IMR-90 (cell line): ENCODE measurements at regions not wholly inside any gene's neighbourhood (a gene's known extent, or its start where the extent isn't known, plus 50 kb on each side); places are given as distances from the start of the nearest gene placed in this dataset.

Experiments
- ATAC-seq: fragments of 200-7000 bp; cut with Tn5 transposase; 2 replicates; pipeline ENCODE4 v1.9.1; 2020; ENCODE audit warnings: low read depth, mild to moderate bottlenecking, moderate library complexity
- BruUV-seq: library from RNA; stranded (reverse); fragments of 400-500 nt; replicated peaks from 2 replicates; lab custom pipeline; 2021; lab: Mats Ljungman, UMichigan
- CTCF ChIA-PET: fragments of 300-600 bp; formaldehyde crosslinking; extraction: SDS; loops from one replicate; lab custom pipeline; 2021; ENCODE audit warnings: antibody characterized with exemption; lab: Yijun Ruan, JAX
- POLR2A ChIA-PET: fragments of 300-600 bp; sonication (Branson Sonifier 250); formaldehyde crosslinking; loops from one replicate; lab custom pipeline; 2022; ENCODE audit warnings: antibody characterized with exemption; ENCODE audit not compliant: unreplicated experiment; lab: Charles Lee
- DNase-seq: peaks from one replicate; pipeline ENCODE4 v3.0.0; 2013
- H2AFZ ChIP-seq: replicated peaks from 2 replicates; pipeline ENCODE3; 2013; ENCODE audit warnings: low read length, mild to moderate bottlenecking; ENCODE audit not compliant: poor library complexity
- H2AK5ac ChIP-seq: 2 replicates; pipeline ENCODE4 v1.6.1; 2013; ENCODE audit warnings: low read depth, low read length, inconsistent platforms
- H2AK9ac ChIP-seq: replicated peaks from 2 replicates; pipeline ENCODE3; 2013; ENCODE audit warnings: mild to moderate bottlenecking, low read depth, low read length, moderate library complexity; ENCODE audit not compliant: poor library complexity
- H2BK120ac ChIP-seq: 2 replicates; pipeline ENCODE4 v1.6.1; 2013; ENCODE audit warnings: low read depth, low read length, inconsistent platforms
- H2BK15ac ChIP-seq: 3 replicates; pipeline ENCODE4 v1.6.1; 2013; ENCODE audit warnings: low read depth, low read length, inconsistent platforms
- H2BK20ac ChIP-seq: 2 replicates; pipeline ENCODE4 v1.6.1; 2013; ENCODE audit warnings: low read depth, mild to moderate bottlenecking, inconsistent platforms, low read length, moderate library complexity
- H2BK5ac ChIP-seq: 2 replicates; pipeline ENCODE4 v1.6.1; 2013; ENCODE audit warnings: mild to moderate bottlenecking, low read depth, low read length, inconsistent platforms; ENCODE audit not compliant: poor library complexity, severe bottlenecking
- H3K14ac ChIP-seq: replicated peaks from 2 replicates; pipeline ENCODE4 v1.6.1; 2013; ENCODE audit warnings: low read depth, low read length, inconsistent platforms
- H3K18ac ChIP-seq: 2 replicates; pipeline ENCODE4 v1.6.1; 2013; ENCODE audit warnings: low read depth, low read length, control low read depth
- H3K23ac ChIP-seq: 2 replicates; pipeline ENCODE4 v1.6.1; 2013; ENCODE audit warnings: low read depth, low read length, inconsistent platforms
- H3K27ac ChIP-seq: 2 replicates; pipeline ENCODE4 v1.5.1; 2013; ENCODE audit warnings: mild to moderate bottlenecking, control low read depth, low read length; ENCODE audit not compliant: insufficient read depth
- H3K27me3 ChIP-seq: 2 replicates; pipeline ENCODE4 v1.6.1; 2013; ENCODE audit warnings: low read length; ENCODE audit not compliant: control insufficient read depth, insufficient read depth
- H3K36me3 ChIP-seq: 2 replicates; pipeline ENCODE4 v1.6.1; 2013; ENCODE audit warnings: low read length, mixed read lengths; ENCODE audit not compliant: control insufficient read depth, insufficient read depth
- H3K4ac ChIP-seq: 2 replicates; pipeline ENCODE4 v1.6.1; 2013; ENCODE audit warnings: low read depth, low read length, inconsistent platforms
- H3K4me1 ChIP-seq: 2 replicates; pipeline ENCODE4 v1.6.1; 2013; ENCODE audit warnings: low read length, mixed read lengths; ENCODE audit not compliant: control insufficient read depth, insufficient read depth
- H3K4me2 ChIP-seq: 2 replicates; pipeline ENCODE4 v1.6.1; 2013; ENCODE audit warnings: low read depth, mild to moderate bottlenecking, control low read depth, low read length, moderate library complexity
- H3K4me3 ChIP-seq: 2 replicates; pipeline ENCODE4 v1.5.1; 2013; ENCODE audit warnings: low read depth, mild to moderate bottlenecking, control low read depth, low read length, moderate library complexity; ENCODE audit not compliant: insufficient read depth
- H3K56ac ChIP-seq: 2 replicates; pipeline ENCODE4 v1.6.1; 2013; ENCODE audit warnings: low read length, inconsistent platforms; ENCODE audit not compliant: insufficient read depth; ENCODE audit errors: extremely low read depth
- H3K79me1 ChIP-seq, 2 experiments: 2 replicates each; pipeline ENCODE4 v1.6.1; 2013; ENCODE audit warnings: low read length in 2 of 2, inconsistent platforms in 1 of 2, low read depth in 1 of 2
- H3K9ac ChIP-seq: 2 replicates; pipeline ENCODE4 v1.6.1; 2013; ENCODE audit warnings: low read depth, low read length, control low read depth
- H3K9me1 ChIP-seq: 2 replicates; pipeline ENCODE4 v1.6.1; 2013; ENCODE audit warnings: low read length, inconsistent platforms; ENCODE audit not compliant: insufficient read depth
- H3K9me3 ChIP-seq: 2 replicates; pipeline ENCODE4 v1.6.1; 2013; ENCODE audit warnings: low read length; ENCODE audit not compliant: control insufficient read depth, insufficient read depth
- H4K20me1 ChIP-seq: 2 replicates; pipeline ENCODE4 v1.6.1; 2013; ENCODE audit warnings: low read length, inconsistent platforms; ENCODE audit not compliant: insufficient read depth
- H4K5ac ChIP-seq: 2 replicates; pipeline ENCODE4 v1.6.1; 2013; ENCODE audit warnings: mild to moderate bottlenecking, low read depth, low read length, control low read depth
- H4K8ac ChIP-seq, 2 experiments: 2 replicates each; pipeline ENCODE4 v1.6.1; 2013; ENCODE audit warnings: low read depth in 2 of 2, low read length in 2 of 2, control low read depth in 1 of 2, inconsistent platforms in 1 of 2
- H4K91ac ChIP-seq: 2 replicates; pipeline ENCODE4 v1.6.1; 2013; ENCODE audit warnings: low read depth, low read length, inconsistent platforms; ENCODE audit not compliant: insufficient read depth
- BHLHE40 ChIP-seq: fragments of 150-350 bp; IDR thresholded peaks from 2 replicates; pipeline ENCODE4 v1.6.1; 2016; ENCODE audit warnings: mild to moderate bottlenecking, low read depth, low read length
- CEBPB ChIP-seq: IDR thresholded peaks from 2 replicates; pipeline ENCODE4 v1.6.1; 2012; ENCODE audit warnings: low read depth, low read length, improper control_type of control experiment
- CHD1 ChIP-seq: IDR thresholded peaks from 2 replicates; pipeline ENCODE4 v1.6.1; 2012; ENCODE audit warnings: low read depth, low read length, improper control_type of control experiment
- CTCF ChIP-seq: conservative IDR thresholded peaks from 2 replicates; pipeline ENCODE4 v1.5.1; 2012; ENCODE audit warnings: mild to moderate bottlenecking, low read depth, low read length, improper control_type of control experiment
- ELK1 ChIP-seq: fragments of 150-350 bp; IDR thresholded peaks from 2 replicates; pipeline ENCODE4 v1.6.1; 2016; ENCODE audit warnings: low read depth, mild to moderate bottlenecking, low read length, moderate library complexity, borderline replicate concordance
- FOS ChIP-seq: fragments of 150-350 bp; IDR thresholded peaks from 2 replicates; pipeline ENCODE4 v1.6.1; 2016; ENCODE audit warnings: low read depth, low read length
- MAFK ChIP-seq: IDR thresholded peaks from 2 replicates; pipeline ENCODE4 v1.6.1; 2012; ENCODE audit warnings: low read depth, low read length, improper control_type of control experiment
- MAZ ChIP-seq: IDR thresholded peaks from 2 replicates; pipeline ENCODE4 v1.6.1; 2012; ENCODE audit warnings: low read depth, mild to moderate bottlenecking, low read length, improper control_type of control experiment, moderate library complexity, borderline replicate concordance
- MXI1 ChIP-seq: IDR thresholded peaks from 2 replicates; pipeline ENCODE4 v1.6.1; 2012; ENCODE audit warnings: low read depth, mild to moderate bottlenecking, low read length, moderate library complexity, borderline replicate concordance
- NFE2L2 ChIP-seq: fragments of 150-350 bp; IDR thresholded peaks from 2 replicates; pipeline ENCODE4 v1.6.1; 2016; ENCODE audit warnings: low read depth, mild to moderate bottlenecking, low read length
- POLR2A ChIP-seq: IDR thresholded peaks from 2 replicates; pipeline ENCODE4 v1.6.1; 2012; ENCODE audit warnings: mild to moderate bottlenecking, low read depth, low read length
- RAD21 ChIP-seq: IDR thresholded peaks from 2 replicates; pipeline ENCODE4 v1.6.1; 2012; ENCODE audit warnings: low read length, improper control_type of control experiment
- RCOR1 ChIP-seq: IDR thresholded peaks from 2 replicates; pipeline ENCODE4 v1.6.1; 2012; ENCODE audit warnings: mild to moderate bottlenecking, low read length, improper control_type of control experiment; ENCODE audit not compliant: insufficient replicate concordance
- RFX5 ChIP-seq: IDR thresholded peaks from 2 replicates; pipeline ENCODE4 v1.8.0; 2012; ENCODE audit warnings: low read depth, mild to moderate bottlenecking, low read length, moderate library complexity
- SMC3 ChIP-seq: fragments of 150-350 bp; IDR thresholded peaks from 2 replicates; pipeline ENCODE4 v1.6.1; 2016; ENCODE audit warnings: low read depth, mild to moderate bottlenecking, antibody characterized with exemption, low read length, moderate library complexity
- USF2 ChIP-seq: fragments of 150-350 bp; IDR thresholded peaks from 2 replicates; pipeline ENCODE4 v1.6.1; 2017; ENCODE audit warnings: mild to moderate bottlenecking, antibody characterized with exemption, low read length, low read depth
- WGBS, 2 experiments: methylation state at CpG; one replicate each; pipeline versions ENCODE4 v1.1.5 to v1.1.7; 2013; ENCODE audit warnings: missing lambda C conversion rate in 2 of 2; ENCODE audit not compliant: insufficient read length in 1 of 2; ENCODE audit errors: extremely low coverage in 2 of 2; 5-methylcytosine and 5-hydroxymethylcytosine counted together
- dilution Hi-C: fragments of 300-500 bp; cut with HindIII; formaldehyde crosslinking; loops from one replicate; pipeline ENCODE4 v1.14.3; 2018; ENCODE audit warnings: low sequenced_read_pairs; ENCODE audit not compliant: unreplicated experiment
- in situ Hi-C: fragments of 300-500 bp; cut with MboI; formaldehyde crosslinking; loops from 3 replicates; pipeline ENCODE4 v1.14.3; 2019; ENCODE audit warnings: low sequenced_read_pairs, inconsistent platforms, mixed read lengths
- intact Hi-C: fragments of 100-400 bp; cut with micrococcal nuclease; formaldehyde crosslinking; loops from 2 replicates; pipeline ENCODE4 v1.10.0; 2022

GRCh38 chr1:38446936-38447335 is 400.3 kb upstream of the POU3F1 start:
- POLR2A ChIA-PET = no interaction called here
- intact Hi-C loops (no loop called here), dilution Hi-C loops (no loop called here), in situ Hi-C loops (no loop called here)
- Histone ChIP-seq H3K4me3 (no peak overlapping the region), H3K9me1 (no peaks in the 10 kb centered on the region), H2AK5ac (no peak overlapping the region), H2BK15ac (no peak overlapping the region), H3K79me1 (no peaks in the 10 kb centered on the region), H3K4me2 (no peak overlapping the region), H3K9ac (no peak overlapping the region), H2AFZ (no peak overlapping the region), H4K5ac (no peak overlapping the region), H3K27ac (no peak overlapping the region), H3K4me1 (no peaks in the 10 kb centered on the region), H2BK120ac (no peak overlapping the region), H3K9me3 (no peaks in the 10 kb centered on the region), H4K20me1 (no peaks in the 10 kb centered on the region), H4K8ac (no peak overlapping the region), H3K36me3 (no peaks in the 10 kb centered on the region), H3K14ac (no peak overlapping the region), H3K56ac (no peak overlapping the region), H3K18ac (no peak overlapping the region), H2AK9ac (no peak overlapping the region), H3K4ac (no peak overlapping the region), H2BK5ac (no peak overlapping the region), H3K23ac (no peak overlapping the region), H2BK20ac (no peak overlapping the region), H4K91ac (no peak overlapping the region), H3K27me3 (no peaks in the 10 kb centered on the region; the same call in 1 of the 2 replicates)
- WGBS, 2 experiments = no CpG with 5 or more reads among the region's 4 CpGs
- no peak for ATAC-seq
- TF ChIP-seq ELK1 (no peak), MAFK (no peak), POLR2A (no peak), BHLHE40 (no peak), RFX5 (no peak), FOS (no peak), CTCF (no peak), USF2 (no peak), MXI1 (no peak), MAZ (no peak), RCOR1 (no peak), NFE2L2 (no peak), SMC3 (no peak), RAD21 (no peak), CHD1 (no peak), CEBPB (no peak)
- CTCF ChIA-PET = no interaction called here
- no peak for DNase-seq
- BruUV-seq = no TSS peak
